ENCODE measurements at regions not wholly inside any gene's neighbourhood (a gene's known extent, or its start where the extent isn't known, plus 50 kb on each side); places are given as distances from the start of the nearest gene placed in this dataset.

DNA sequence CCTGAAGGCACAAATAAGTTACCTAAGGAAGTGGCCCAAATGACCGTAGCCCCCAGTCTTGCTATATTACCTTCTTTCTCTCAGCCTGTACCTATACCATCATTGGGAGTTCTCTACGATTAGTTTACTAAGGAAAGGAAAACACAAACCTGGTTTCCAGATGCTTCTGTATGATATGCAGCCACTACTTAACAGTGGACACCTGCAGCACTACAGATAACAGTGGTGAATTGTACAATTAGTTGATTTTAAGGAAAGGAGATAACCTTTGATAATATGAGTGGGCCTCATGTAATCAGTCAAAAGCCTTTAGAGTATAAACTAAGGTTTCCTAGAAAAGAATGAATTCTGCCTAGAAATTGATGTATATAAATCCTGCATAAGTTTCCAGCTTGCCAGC is 1157.4 kb downstream of the KCNT2 start:
- CTCF ChIA-PET, result no interaction called here
- DNase-seq (ENCODE audit: low read depth, low spot score) (no peak), FAIRE-seq (no peak)
- Histone ChIP-seq H3K79me2 (ENCODE audit: control insufficient read depth, insufficient read depth, low read length) (no peaks in the 10 kb centered on the region), H4K20me1 (replicated peaks; ENCODE audit: control insufficient read depth, extremely low read depth, insufficient read depth, low read length) (no peaks in the 10 kb centered on the region), H3K4me2 (ENCODE audit: insufficient read depth, low read length) (no peak overlapping the region), H3K27me3 (ENCODE audit: control insufficient read depth in 2 of 2, insufficient read depth in 2 of 2, low read length in 2 of 2) (no peaks in the 10 kb centered on the region), H3K9me1 (replicated peaks; ENCODE audit: control insufficient read depth, extremely low read depth, insufficient read depth, low read length) (no peaks in the 10 kb centered on the region), H3K4me1 (ENCODE audit: control insufficient read depth, extremely low read depth, insufficient read depth, low read length) (no peaks in the 10 kb centered on the region), H3K4me3 (replicated peaks in 1 of 3; ENCODE audit: insufficient read depth in 1 of 3, low read depth in 1 of 3, low read length in 3 of 3) (no peak overlapping the region), H3K36me3 (ENCODE audit: control insufficient read depth in 2 of 2, extremely low read depth in 1 of 2, insufficient read depth in 2 of 2, low read length in 2 of 2) (no peaks in the 10 kb centered on the region), H3K27ac (ENCODE audit: insufficient read depth, low read depth, low read length) (no peak overlapping the region), H3K9me3 (replicated peaks; ENCODE audit: control insufficient read depth, insufficient read depth, low read length) (no peaks in the 10 kb centered on the region), H3K9ac (replicated peaks; ENCODE audit: extremely low read depth, insufficient read depth, low read length) (no peak overlapping the region), H2AFZ (ENCODE audit: low read depth, low read length) (no peak overlapping the region)
- TF ChIP-seq MYC (IDR thresholded peaks at IDR 0.05; ENCODE audit: low read depth, low read length), result no peak
- TF ChIP-seq, protein P1, sequence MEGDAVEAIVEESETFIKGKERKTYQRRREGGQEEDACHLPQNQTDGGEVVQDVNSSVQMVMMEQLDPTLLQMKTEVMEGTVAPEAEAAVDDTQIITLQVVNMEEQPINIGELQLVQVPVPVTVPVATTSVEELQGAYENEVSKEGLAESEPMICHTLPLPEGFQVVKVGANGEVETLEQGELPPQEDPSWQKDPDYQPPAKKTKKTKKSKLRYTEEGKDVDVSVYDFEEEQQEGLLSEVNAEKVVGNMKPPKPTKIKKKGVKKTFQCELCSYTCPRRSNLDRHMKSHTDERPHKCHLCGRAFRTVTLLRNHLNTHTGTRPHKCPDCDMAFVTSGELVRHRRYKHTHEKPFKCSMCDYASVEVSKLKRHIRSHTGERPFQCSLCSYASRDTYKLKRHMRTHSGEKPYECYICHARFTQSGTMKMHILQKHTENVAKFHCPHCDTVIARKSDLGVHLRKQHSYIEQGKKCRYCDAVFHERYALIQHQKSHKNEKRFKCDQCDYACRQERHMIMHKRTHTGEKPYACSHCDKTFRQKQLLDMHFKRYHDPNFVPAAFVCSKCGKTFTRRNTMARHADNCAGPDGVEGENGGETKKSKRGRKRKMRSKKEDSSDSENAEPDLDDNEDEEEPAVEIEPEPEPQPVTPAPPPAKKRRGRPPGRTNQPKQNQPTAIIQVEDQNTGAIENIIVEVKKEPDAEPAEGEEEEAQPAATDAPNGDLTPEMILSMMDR (IDR thresholded peaks at IDR 0.05; ENCODE audit: extremely low read depth in 1 of 2, insufficient read depth in 1 of 2, low read depth in 1 of 2, low read length in 2 of 2), result no peak
- no peak for TF ChIP-seq JUN (IDR thresholded peaks at IDR 0.05; ENCODE audit: borderline replicate concordance, insufficient read depth, insufficient read length, low read depth)
- no peak for TF ChIP-seq POLR2A (IDR thresholded peaks at IDR 0.05; ENCODE audit: low read depth, low read length)
- TF ChIP-seq POLR2AphosphoS5 (IDR thresholded peaks at IDR 0.05; ENCODE audit: insufficient read depth, low read depth, low read length), result no peak
- TF ChIP-seq GATA2 (IDR thresholded peaks at IDR 0.05; ENCODE audit: insufficient read depth, insufficient read length, low read depth, low read length), result no peak
- TF ChIP-seq, protein P2, sequence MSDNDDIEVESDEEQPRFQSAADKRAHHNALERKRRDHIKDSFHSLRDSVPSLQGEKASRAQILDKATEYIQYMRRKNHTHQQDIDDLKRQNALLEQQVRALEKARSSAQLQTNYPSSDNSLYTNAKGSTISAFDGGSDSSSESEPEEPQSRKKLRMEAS (IDR thresholded peaks at IDR 0.05; ENCODE audit: insufficient read depth, insufficient read length), result no peak
- no peak for TF ChIP-seq EZH2 (IDR thresholded peaks at IDR 0.05; ENCODE audit: borderline replicate concordance, low read depth, low read length, severe bottlenecking)
- no peak for TF ChIP-seq FOS (IDR thresholded peaks at IDR 0.05; ENCODE audit: borderline replicate concordance, insufficient read depth, low read length)
- intact Hi-C loops (cut with micrococcal nuclease), result no loop called here
- no TSS peak for BruUV-seq (replicated peaks)
- POLR2A ChIA-PET, result no interaction called here
- dilution Hi-C loops (cut with MboI; ENCODE audit: extremely low pct_ligation_motif_present, low sequenced_read_pairs), result no loop called here
